Progenitor cell of endocrine pancreas (in vitro differentiated cells): ENCODE measurements at regions not wholly inside any gene's neighbourhood (a gene's known extent, or its start where the extent isn't known, plus 50 kb on each side); places are given as distances from the start of the nearest gene placed in this dataset.

Source experiments
- DNase-seq: peaks from one replicate; pipeline ENCODE4 v3.0.0; 2021; ENCODE audit warnings: low spot score; ENCODE audit not compliant: unreplicated experiment
- H3K27ac Mint-ChIP-seq: 2 replicates; pipeline ENCODE4 v1.8.0; 2021; ENCODE audit warnings: mild to moderate bottlenecking, moderate library complexity, mixed read lengths
- H3K27me3 Mint-ChIP-seq: 2 replicates; pipeline ENCODE4 v1.8.0; 2021; ENCODE audit warnings: mixed read lengths
- H3K36me3 Mint-ChIP-seq: 2 replicates; pipeline ENCODE4 v1.8.0; 2022; ENCODE audit warnings: mixed read lengths; ENCODE audit not compliant: insufficient read depth
- H3K4me1 Mint-ChIP-seq: 2 replicates; pipeline ENCODE4 v1.8.0; 2021; ENCODE audit warnings: low read depth, mixed read lengths
- H3K4me3 Mint-ChIP-seq: 2 replicates; pipeline ENCODE4 v1.8.0; 2021; ENCODE audit warnings: low read depth, mild to moderate bottlenecking, moderate library complexity, mixed read lengths
- H3K9me3 Mint-ChIP-seq: 2 replicates; pipeline ENCODE4 v1.8.0; 2021; ENCODE audit warnings: low read depth, mixed read lengths
- CTCF ChIP-seq: fragments of 200-600 bp; sonication (generic); IDR thresholded peaks from one replicate; pipeline ENCODE4 v1.5.0; 2021; ENCODE audit warnings: antibody characterized with exemption, mild to moderate bottlenecking; ENCODE audit not compliant: unreplicated experiment

- H3K27ac Mint-ChIP-seq = no peak overlapping the region
- no peaks in the 10 kb centered on the region for H3K9me3 Mint-ChIP-seq
- no peak for TF ChIP-seq CTCF
- no peak overlapping the region for H3K4me3 Mint-ChIP-seq
- H3K4me1 Mint-ChIP-seq = no peaks in the 10 kb centered on the region
- H3K27me3 Mint-ChIP-seq = peaks cover 20% of the 10 kb centered on the region
- no peak for DNase-seq
- no peaks in the 10 kb centered on the region for H3K36me3 Mint-ChIP-seq
Observed at GRCh38 chr14:98236314-98236713, 1035.7 kb downstream of the BCL11B start.

GRCh38 chr14:98237939-98238338, 1034.1 kb downstream of the BCL11B start:
- Mint-ChIP-seq H3K4me1 (no peaks in the 10 kb centered on the region), H3K27ac (no peak overlapping the region), H3K27me3 (peaks cover 22% of the 10 kb centered on the region), H3K4me3 (no peak overlapping the region), H3K36me3 (no peaks in the 10 kb centered on the region), H3K9me3 (no peaks in the 10 kb centered on the region)
- no peak for DNase-seq
- no peak for TF ChIP-seq CTCF

GRCh38 chr14:98240376-98240775, 1031.6 kb downstream of the BCL11B start:
- H3K36me3 Mint-ChIP-seq = no peaks in the 10 kb centered on the region

GRCh38 chr14:98242903-98243302, 1029.1 kb downstream of the BCL11B start:
- Mint-ChIP-seq H3K36me3 (no peaks in the 10 kb centered on the region), H3K27ac (no peak overlapping the region), H3K4me1 (no peaks in the 10 kb centered on the region), H3K4me3 (no peak overlapping the region), H3K9me3 (no peaks in the 10 kb centered on the region), H3K27me3 (peaks cover 37% of the 10 kb centered on the region)
- no peak for DNase-seq
- TF ChIP-seq CTCF = no peak

More at GRCh38 chr14:98240376-98240775, 1031.6 kb downstream of the BCL11B start:
- H3K4me3 Mint-ChIP-seq = no peak overlapping the region
- DNase-seq = no peak
- no peak overlapping the region for H3K27ac Mint-ChIP-seq
- TF ChIP-seq CTCF = no peak
- H3K9me3 Mint-ChIP-seq = no peaks in the 10 kb centered on the region
- H3K4me1 Mint-ChIP-seq = no peaks in the 10 kb centered on the region
- H3K27me3 Mint-ChIP-seq = peaks cover 26% of the 10 kb centered on the region

- no peak overlapping the region for H3K27ac Mint-ChIP-seq
- no peak overlapping the region for H3K4me3 Mint-ChIP-seq
- no peaks in the 10 kb centered on the region for H3K9me3 Mint-ChIP-seq
- H3K4me1 Mint-ChIP-seq = peaks cover 1% of the 10 kb centered on the region
- TF ChIP-seq CTCF = no peak
- no peak for DNase-seq
- H3K27me3 Mint-ChIP-seq = peaks cover 37% of the 10 kb centered on the region
- no peaks in the 10 kb centered on the region for H3K36me3 Mint-ChIP-seq
Observed at GRCh38 chr14:98243332-98243731, 1028.7 kb downstream of the BCL11B start.
